HEK293 (cell line): ENCODE measurements at regions not wholly inside any gene's neighbourhood (a gene's known extent, or its start where the extent isn't known, plus 50 kb on each side); places are given as distances from the start of the nearest gene placed in this dataset.

Experiments used
- GLI4 ChIP-seq: fragments of 450-650 bp; formaldehyde crosslinking; IDR thresholded peaks from 2 replicates; pipeline ENCODE4 v1.5.1; 2016; ENCODE audit warnings: missing biosample characterization, missing genetic modification characterization
- WT1 ChIP-seq: fragments of 450-650 bp; formaldehyde crosslinking; IDR thresholded peaks from 2 replicates; pipeline ENCODE4 v1.5.1; 2016; ENCODE audit warnings: missing biosample characterization, missing genetic modification characterization
- ZBTB8A ChIP-seq: fragments of 450-650 bp; formaldehyde crosslinking; IDR thresholded peaks from 2 replicates; pipeline ENCODE4 v1.5.1; 2016; ENCODE audit warnings: missing biosample characterization, missing genetic modification characterization
- ZFP41 ChIP-seq: fragments of 450-650 bp; formaldehyde crosslinking; IDR thresholded peaks from 2 replicates; pipeline ENCODE4 v1.5.1; 2016; ENCODE audit warnings: missing biosample characterization, missing genetic modification characterization, borderline replicate concordance
- ZNF146 ChIP-seq: fragments of 450-650 bp; formaldehyde crosslinking; IDR thresholded peaks from 2 replicates; pipeline ENCODE4 v1.5.1; 2016; ENCODE audit warnings: missing biosample characterization, missing genetic modification characterization
- ZNF16 ChIP-seq: fragments of 450-650 bp; formaldehyde crosslinking; IDR thresholded peaks from 2 replicates; pipeline ENCODE4 v1.5.1; 2016; ENCODE audit warnings: low read depth, missing biosample characterization, missing genetic modification characterization
- ZNF350 ChIP-seq: fragments of 450-650 bp; formaldehyde crosslinking; IDR thresholded peaks from 2 replicates; pipeline ENCODE4 v1.5.0; 2017; ENCODE audit warnings: missing biosample characterization, mild to moderate bottlenecking, missing genetic modification characterization
- ZNF37A ChIP-seq: fragments of 450-650 bp; IDR thresholded peaks from 2 replicates; pipeline ENCODE4 v1.5.1; 2018; ENCODE audit warnings: missing biosample characterization, missing genetic modification characterization
- ZNF549 ChIP-seq: fragments of 450-650 bp; IDR thresholded peaks from 2 replicates; pipeline ENCODE4 v1.5.1; 2018; ENCODE audit warnings: missing biosample characterization, missing genetic modification characterization, mild to moderate bottlenecking, inconsistent platforms, moderate library complexity
- ZNF629 ChIP-seq: fragments of 450-650 bp; formaldehyde crosslinking; IDR thresholded peaks from 2 replicates; pipeline ENCODE4 v1.5.1; 2017; ENCODE audit warnings: missing biosample characterization, missing genetic modification characterization
- TF ChIP-seq, protein P1 (sequence below): fragments of 450-650 bp; formaldehyde crosslinking; IDR thresholded peaks from 2 replicates; pipeline ENCODE4 v1.5.1; 2016; ENCODE audit warnings: missing biosample characterization, missing genetic modification characterization
- TF ChIP-seq, protein P2 (sequence below): fragments of 450-650 bp; IDR thresholded peaks from 2 replicates; pipeline ENCODE4 v1.5.1; 2018; ENCODE audit warnings: missing biosample characterization, mild to moderate bottlenecking, missing genetic modification characterization
- TF ChIP-seq, protein P3 (sequence below): fragments of 450-650 bp; formaldehyde crosslinking; IDR thresholded peaks from 2 replicates; pipeline ENCODE4 v1.5.1; 2016; ENCODE audit warnings: missing biosample characterization, missing genetic modification characterization
- TF ChIP-seq, protein P4 (sequence below): fragments of 450-650 bp; formaldehyde crosslinking; IDR thresholded peaks from 2 replicates; pipeline ENCODE4 v1.5.0; 2017; ENCODE audit warnings: missing biosample characterization, missing genetic modification characterization, borderline replicate concordance

DNA sequence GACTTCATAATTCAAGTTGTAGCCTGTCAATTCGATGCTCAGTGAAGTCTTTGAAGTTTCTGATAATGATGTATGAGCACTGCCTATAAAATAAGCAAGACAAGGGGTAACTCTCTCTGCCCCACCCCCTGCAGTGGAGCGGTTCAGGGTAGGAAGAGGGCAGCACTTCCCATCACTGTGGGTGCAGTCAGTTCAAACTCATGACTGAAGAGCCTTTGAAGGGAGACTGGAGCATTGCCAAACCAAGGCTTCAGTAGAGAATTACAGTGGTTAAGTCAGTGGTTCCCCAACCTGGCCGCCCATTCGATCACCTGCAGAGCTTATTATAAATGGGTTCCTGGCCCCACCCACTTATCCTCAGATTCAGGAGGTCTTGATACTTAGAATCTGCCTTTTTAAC lies 190.6 kb downstream of the SHQ1 start:
- TF ChIP-seq, protein P1, sequence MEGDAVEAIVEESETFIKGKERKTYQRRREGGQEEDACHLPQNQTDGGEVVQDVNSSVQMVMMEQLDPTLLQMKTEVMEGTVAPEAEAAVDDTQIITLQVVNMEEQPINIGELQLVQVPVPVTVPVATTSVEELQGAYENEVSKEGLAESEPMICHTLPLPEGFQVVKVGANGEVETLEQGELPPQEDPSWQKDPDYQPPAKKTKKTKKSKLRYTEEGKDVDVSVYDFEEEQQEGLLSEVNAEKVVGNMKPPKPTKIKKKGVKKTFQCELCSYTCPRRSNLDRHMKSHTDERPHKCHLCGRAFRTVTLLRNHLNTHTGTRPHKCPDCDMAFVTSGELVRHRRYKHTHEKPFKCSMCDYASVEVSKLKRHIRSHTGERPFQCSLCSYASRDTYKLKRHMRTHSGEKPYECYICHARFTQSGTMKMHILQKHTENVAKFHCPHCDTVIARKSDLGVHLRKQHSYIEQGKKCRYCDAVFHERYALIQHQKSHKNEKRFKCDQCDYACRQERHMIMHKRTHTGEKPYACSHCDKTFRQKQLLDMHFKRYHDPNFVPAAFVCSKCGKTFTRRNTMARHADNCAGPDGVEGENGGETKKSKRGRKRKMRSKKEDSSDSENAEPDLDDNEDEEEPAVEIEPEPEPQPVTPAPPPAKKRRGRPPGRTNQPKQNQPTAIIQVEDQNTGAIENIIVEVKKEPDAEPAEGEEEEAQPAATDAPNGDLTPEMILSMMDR (tag by site-specific recombination) = no peak
- TF ChIP-seq ZNF16 (tag by site-specific recombination) = no peak
- TF ChIP-seq ZNF629 (tag by site-specific recombination) = no peak
- TF ChIP-seq GLI4 (tag by site-specific recombination) = no peak
- TF ChIP-seq ZNF146 (tag by site-specific recombination) = no peak
- TF ChIP-seq, protein P2, sequence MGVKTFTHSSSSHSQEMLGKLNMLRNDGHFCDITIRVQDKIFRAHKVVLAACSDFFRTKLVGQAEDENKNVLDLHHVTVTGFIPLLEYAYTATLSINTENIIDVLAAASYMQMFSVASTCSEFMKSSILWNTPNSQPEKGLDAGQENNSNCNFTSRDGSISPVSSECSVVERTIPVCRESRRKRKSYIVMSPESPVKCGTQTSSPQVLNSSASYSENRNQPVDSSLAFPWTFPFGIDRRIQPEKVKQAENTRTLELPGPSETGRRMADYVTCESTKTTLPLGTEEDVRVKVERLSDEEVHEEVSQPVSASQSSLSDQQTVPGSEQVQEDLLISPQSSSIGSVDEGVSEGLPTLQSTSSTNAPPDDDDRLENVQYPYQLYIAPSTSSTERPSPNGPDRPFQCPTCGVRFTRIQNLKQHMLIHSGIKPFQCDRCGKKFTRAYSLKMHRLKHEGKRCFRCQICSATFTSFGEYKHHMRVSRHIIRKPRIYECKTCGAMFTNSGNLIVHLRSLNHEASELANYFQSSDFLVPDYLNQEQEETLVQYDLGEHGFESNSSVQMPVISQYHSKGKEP = no peak
- TF ChIP-seq ZNF37A = no peak
- TF ChIP-seq, protein P3, sequence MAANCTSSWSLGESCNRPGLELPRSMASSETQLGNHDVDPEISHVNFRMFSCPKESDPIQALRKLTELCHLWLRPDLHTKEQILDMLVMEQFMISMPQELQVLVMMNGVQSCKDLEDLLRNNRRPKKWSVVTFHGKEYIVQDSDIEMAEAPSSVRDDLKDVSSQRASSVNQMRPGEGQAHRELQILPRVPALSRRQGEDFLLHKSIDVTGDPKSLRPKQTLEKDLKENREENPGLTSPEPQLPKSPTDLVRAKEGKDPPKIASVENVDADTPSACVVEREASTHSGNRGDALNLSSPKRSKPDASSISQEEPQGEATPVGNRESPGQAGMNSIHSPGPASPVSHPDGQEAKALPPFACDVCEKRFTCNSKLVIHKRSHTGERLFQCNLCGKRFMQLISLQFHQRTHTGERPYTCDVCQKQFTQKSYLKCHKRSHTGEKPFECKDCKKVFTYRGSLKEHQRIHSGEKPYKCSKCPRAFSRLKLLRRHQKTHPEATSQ (tag by site-specific recombination) = no peak
- TF ChIP-seq ZBTB8A (tag by site-specific recombination) = no peak
- no peak for TF ChIP-seq ZNF350 (tag by site-specific recombination)
- no peak for TF ChIP-seq WT1 (tag by site-specific recombination)
- no peak for TF ChIP-seq ZNF549 (tag by site-specific recombination)
- TF ChIP-seq, protein P4, sequence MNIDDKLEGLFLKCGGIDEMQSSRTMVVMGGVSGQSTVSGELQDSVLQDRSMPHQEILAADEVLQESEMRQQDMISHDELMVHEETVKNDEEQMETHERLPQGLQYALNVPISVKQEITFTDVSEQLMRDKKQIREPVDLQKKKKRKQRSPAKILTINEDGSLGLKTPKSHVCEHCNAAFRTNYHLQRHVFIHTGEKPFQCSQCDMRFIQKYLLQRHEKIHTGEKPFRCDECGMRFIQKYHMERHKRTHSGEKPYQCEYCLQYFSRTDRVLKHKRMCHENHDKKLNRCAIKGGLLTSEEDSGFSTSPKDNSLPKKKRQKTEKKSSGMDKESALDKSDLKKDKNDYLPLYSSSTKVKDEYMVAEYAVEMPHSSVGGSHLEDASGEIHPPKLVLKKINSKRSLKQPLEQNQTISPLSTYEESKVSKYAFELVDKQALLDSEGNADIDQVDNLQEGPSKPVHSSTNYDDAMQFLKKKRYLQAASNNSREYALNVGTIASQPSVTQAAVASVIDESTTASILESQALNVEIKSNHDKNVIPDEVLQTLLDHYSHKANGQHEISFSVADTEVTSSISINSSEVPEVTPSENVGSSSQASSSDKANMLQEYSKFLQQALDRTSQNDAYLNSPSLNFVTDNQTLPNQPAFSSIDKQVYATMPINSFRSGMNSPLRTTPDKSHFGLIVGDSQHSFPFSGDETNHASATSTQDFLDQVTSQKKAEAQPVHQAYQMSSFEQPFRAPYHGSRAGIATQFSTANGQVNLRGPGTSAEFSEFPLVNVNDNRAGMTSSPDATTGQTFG (tag by site-specific recombination) = no peak
- no peak for TF ChIP-seq ZFP41 (tag by site-specific recombination)
